IgD-negative memory B cell (primary cell): ENCODE measurements at regions not wholly inside any gene's neighbourhood (a gene's known extent, or its start where the extent isn't known, plus 50 kb on each side); places are given as distances from the start of the nearest gene placed in this dataset.
"Not testable (repeated sequence)": the region's sequence is repeated elsewhere in the genome, so short reads cannot be mapped to it uniquely, and the experiment has no call there.

Experiments used
- H3K27ac Mint-ChIP-seq, 3 donors: one replicate each; pipeline ENCODE4 v1.8.0; 2020 to 2022; ENCODE audit warnings: mild to moderate bottlenecking in 3 of 3, mixed read lengths in 3 of 3, moderate library complexity in 1 of 3
- H3K27me3 Mint-ChIP-seq: one replicate; pipeline ENCODE4 v1.8.0; 2021; ENCODE audit warnings: mixed read lengths
- H3K36me3 Mint-ChIP-seq: one replicate; pipeline ENCODE4 v1.8.0; 2020; ENCODE audit warnings: mild to moderate bottlenecking, mixed read lengths
- H3K4me1 Mint-ChIP-seq, 3 donors: one replicate each; pipeline ENCODE4 v1.8.0; 2020 to 2022; ENCODE audit warnings: mixed read lengths in 3 of 3, mild to moderate bottlenecking in 1 of 3
- H3K4me3 Mint-ChIP-seq, 4 donors: one replicate each; pipeline ENCODE4 v1.8.0; 2020 to 2022; ENCODE audit warnings: mild to moderate bottlenecking in 4 of 4, mixed read lengths in 4 of 4, moderate library complexity in 3 of 4
- H3K9me3 Mint-ChIP-seq, 3 donors: one replicate each; pipeline ENCODE4 v1.8.0; 2020 to 2021; ENCODE audit warnings: mixed read lengths in 3 of 3, mild to moderate bottlenecking in 1 of 3

DNA sequence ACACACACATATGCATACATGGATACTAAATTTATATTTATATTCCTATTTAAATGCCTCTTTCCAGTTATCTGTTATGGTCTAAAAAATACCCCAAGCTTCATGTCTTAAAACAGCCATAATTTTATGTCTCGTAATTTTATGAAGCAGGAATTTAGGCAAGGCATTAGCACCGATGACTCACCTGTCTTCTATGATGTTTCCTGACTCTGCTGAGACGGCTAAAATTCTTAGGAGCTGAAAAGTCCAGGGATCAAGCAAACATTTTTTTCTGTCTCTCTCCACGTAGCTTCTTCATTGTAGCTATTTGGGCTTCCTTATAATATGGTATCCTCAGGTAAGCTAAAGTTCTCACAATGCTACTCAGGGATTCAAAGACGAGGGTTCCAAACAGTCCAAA lies 930.3 kb downstream of the STIM2 start:
- Mint-ChIP-seq H3K9me3 (peaks cover 0 to 6% (median 5%) of the 10 kb centered on the region in 3 donors), H3K4me3 (no peak overlapping the region), H3K27ac (no peak overlapping the region), H3K27me3 (no peaks in the 10 kb centered on the region), H3K4me1 (no peaks in the 10 kb centered on the region), H3K36me3 (no peaks in the 10 kb centered on the region)

DNA sequence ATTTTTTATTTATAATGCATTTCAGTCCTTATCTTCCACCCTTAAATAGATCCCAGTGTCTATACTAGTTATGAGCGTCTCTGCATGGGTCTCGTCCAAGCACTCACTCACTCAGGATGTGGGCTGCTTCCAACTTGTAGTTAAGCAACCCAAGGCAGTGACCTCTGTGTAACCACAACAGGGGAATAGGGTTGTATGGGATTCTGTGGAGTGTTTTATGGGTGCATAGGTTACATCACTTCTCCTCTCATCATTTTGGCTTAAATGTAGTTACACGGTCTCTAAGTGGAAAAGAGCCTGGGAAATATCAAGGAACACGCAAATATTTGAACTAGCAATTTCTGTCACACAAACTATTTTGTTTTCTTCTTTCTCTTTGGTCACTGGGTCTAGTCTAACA lies 931.0 kb downstream of the STIM2 start:
- Mint-ChIP-seq H3K36me3 (no peaks in the 10 kb centered on the region), H3K27me3 (no peaks in the 10 kb centered on the region), H3K27ac (no peak overlapping the region), H3K4me3 (no peak overlapping the region), H3K4me1 (no peaks in the 10 kb centered on the region), H3K9me3 (peaks cover 2 to 9% (median 6%) of the 10 kb centered on the region in 3 donors)

DNA sequence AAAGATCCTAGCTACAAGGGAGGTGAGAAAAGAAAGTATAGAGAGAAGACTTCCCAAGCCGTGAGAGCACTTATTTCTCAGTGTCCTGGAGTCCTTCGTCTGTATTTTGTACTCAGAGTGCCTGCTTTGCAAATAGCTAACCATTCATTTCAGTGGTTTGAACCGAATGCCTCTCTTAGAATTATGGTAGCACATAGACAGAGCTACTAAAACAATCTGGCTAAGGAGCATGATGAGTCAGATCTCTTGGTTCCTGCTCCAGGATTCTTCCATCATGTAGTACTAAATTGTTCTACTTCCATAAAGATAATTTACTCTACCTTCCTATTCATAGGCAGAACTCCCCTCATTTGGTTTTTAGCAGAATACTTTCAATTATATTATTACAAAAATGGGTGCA lies 946.6 kb downstream of the STIM2 start:
- no peak overlapping the region for H3K4me3 Mint-ChIP-seq
- H3K4me1 Mint-ChIP-seq = no peaks in the 10 kb centered on the region
- H3K27ac Mint-ChIP-seq = no peak overlapping the region
- H3K36me3 Mint-ChIP-seq = no peaks in the 10 kb centered on the region
- H3K27me3 Mint-ChIP-seq = no peaks in the 10 kb centered on the region
- H3K9me3 Mint-ChIP-seq = peaks cover 0 to 4% (median 0%) of the 10 kb centered on the region in 3 donors

DNA sequence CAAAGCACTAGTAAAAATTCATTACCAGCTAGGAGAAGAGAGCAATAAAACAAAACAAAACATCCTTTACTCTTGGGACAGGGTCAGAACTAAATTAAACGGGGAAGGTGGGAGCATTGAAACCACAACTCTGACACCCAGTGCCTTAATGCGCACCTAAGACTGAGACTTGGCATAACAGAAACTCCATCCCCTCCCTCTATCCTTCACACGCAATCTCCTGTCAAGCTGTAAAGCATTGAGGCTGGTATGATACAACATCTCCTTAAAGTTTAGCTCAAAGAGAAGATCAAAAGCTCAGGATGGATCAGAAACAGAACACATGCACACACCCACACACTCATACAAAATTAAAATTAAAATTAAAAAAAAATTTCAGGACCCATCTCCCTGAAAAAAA lies 951.3 kb downstream of the STIM2 start:
- H3K4me3 Mint-ChIP-seq = no peak overlapping the region
- H3K36me3 Mint-ChIP-seq = no peaks in the 10 kb centered on the region
- peaks cover 2 to 8% (median 4%) of the 10 kb centered on the region in 3 donors for H3K9me3 Mint-ChIP-seq
- no peaks in the 10 kb centered on the region for H3K27me3 Mint-ChIP-seq
- no peaks in the 10 kb centered on the region for H3K4me1 Mint-ChIP-seq
- no peak overlapping the region for H3K27ac Mint-ChIP-seq

DNA sequence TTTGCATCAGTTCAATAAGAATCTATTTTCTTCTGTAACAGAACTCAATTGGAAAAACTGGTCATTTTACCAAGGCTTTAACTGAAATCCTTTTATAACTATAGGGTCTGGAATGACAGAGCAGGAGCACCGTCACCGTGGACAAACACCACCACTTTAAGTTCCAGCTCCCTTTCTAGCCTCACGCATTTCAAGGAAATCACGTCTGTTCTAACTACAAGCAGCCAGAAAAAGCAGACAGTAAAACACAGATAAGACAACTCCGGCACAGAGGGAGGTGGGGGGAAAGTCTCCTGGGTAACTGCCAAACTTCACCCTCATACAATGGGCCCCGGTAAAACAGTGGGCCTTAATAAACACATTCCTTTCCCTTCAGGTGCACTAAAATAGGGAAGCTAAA lies 952.6 kb downstream of the STIM2 start:
- not testable (repeated sequence) for H3K4me1 Mint-ChIP-seq, H3K4me3 Mint-ChIP-seq, H3K27ac Mint-ChIP-seq, H3K9me3 Mint-ChIP-seq, H3K36me3 Mint-ChIP-seq, H3K27me3 Mint-ChIP-seq

DNA sequence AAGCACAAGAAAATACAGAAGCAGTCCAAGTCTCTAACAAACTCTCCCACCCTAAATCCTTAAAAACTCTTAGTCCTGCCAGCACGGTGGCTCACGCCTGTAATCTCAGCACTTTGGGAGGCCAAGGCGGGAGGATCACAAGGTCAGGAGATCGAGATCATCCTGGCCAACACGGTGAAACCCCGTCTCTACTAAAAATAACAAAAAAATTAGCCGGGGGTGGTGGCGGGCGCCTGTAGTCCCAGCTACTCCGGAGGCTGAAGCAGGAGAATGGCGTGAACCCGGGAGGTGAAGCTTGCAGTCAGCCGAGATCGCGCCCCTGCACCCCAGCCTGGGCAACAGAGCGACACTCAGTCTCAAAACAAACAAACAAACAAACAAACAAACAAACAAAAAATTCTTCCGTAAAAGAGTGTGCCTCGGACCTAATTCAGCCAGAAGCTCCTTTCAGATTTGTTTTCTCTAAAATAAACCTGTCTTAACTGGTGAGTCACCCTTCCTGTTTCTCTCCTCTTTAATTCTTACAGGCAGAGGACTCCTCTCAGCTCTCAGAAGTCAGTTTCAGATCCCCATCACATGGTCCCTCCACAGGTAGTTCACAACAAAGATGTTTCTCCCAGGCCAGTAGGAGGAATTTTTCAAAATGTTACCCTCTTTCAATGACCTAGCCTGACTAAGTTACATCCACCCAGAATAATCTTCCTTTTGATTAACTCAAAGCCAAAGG lies 953.2 kb downstream of the STIM2 start:
- H3K9me3 Mint-ChIP-seq = peaks cover 2 to 11% (median 5%) of the 10 kb centered on the region in 3 donors
- not testable (repeated sequence) for H3K36me3 Mint-ChIP-seq, H3K27ac Mint-ChIP-seq, H3K4me1 Mint-ChIP-seq, H3K27me3 Mint-ChIP-seq, H3K4me3 Mint-ChIP-seq

DNA sequence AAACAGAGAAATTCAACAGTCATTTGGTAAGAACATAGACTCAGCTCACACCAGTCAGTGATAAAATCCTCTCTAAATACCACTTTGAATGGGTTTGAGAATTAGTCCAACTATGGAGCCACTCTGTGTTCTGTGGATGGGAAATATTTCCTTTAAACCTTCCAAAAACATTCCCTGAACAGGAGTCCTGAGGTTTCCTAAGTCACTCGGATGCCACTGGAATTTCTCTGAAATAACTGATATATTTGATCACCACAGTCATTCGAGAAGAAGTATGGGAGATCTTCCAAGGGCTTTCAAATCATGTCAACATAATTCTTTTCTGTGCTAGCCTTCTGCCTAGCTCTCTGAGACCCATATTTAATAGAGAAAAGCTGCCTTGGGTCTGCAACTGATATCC lies 958.6 kb downstream of the STIM2 start:
- Mint-ChIP-seq H3K4me3 (no peak overlapping the region), H3K27me3 (no peaks in the 10 kb centered on the region), H3K36me3 (no peaks in the 10 kb centered on the region), H3K4me1 (no peaks in the 10 kb centered on the region), H3K9me3 (peaks cover 2 to 9% (median 7%) of the 10 kb centered on the region in 3 donors), H3K27ac (no peak overlapping the region)

DNA sequence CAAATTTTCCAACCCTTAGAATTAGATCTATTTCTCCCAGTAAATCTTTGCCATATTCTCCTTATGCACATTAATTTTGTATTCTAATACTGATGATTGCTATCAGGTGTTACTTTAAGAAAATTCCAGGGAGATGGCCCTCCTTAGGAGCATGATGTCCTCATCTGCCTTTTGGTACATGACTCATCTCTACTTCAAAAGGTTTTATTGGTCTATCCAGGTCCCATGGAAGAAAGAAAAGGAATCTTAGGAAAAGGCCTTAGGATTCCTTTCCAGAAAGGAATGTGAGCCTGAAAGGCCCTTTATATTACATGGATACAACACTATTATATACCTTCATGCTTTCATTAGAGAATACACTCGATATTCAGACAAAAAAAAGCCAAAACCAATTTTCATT lies 968.2 kb downstream of the STIM2 start:
- Mint-ChIP-seq H3K4me1 (no peaks in the 10 kb centered on the region), H3K9me3 (peaks cover 0 to 3% (median 2%) of the 10 kb centered on the region in 3 donors), H3K27ac (no peak overlapping the region), H3K27me3 (no peaks in the 10 kb centered on the region), H3K36me3 (no peaks in the 10 kb centered on the region), H3K4me3 (no peak overlapping the region)

DNA sequence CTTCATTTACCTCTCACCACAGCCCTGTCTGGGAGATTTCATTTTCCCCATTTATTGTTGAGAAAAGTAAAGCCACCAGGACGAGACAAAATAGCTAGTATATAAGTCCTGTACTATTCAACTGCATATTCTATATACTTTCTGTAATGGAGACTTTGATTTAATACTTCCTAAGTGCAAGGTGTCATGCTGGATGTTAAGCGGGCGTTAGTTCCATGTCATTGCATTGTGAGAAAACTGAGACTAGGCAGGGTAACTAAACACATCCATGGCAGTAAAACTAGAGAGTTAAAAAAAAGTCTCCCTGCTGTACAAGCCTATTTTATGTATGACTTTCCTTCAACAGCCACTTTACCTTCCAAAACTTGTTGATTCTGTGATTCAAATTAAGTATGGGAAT lies 969.6 kb downstream of the STIM2 start:
- Mint-ChIP-seq H3K36me3 (no peaks in the 10 kb centered on the region), H3K9me3 (peaks cover 0 to 3% (median 0%) of the 10 kb centered on the region in 3 donors), H3K4me1 (no peaks in the 10 kb centered on the region), H3K4me3 (no peak overlapping the region), H3K27me3 (no peaks in the 10 kb centered on the region), H3K27ac (no peak overlapping the region)

DNA sequence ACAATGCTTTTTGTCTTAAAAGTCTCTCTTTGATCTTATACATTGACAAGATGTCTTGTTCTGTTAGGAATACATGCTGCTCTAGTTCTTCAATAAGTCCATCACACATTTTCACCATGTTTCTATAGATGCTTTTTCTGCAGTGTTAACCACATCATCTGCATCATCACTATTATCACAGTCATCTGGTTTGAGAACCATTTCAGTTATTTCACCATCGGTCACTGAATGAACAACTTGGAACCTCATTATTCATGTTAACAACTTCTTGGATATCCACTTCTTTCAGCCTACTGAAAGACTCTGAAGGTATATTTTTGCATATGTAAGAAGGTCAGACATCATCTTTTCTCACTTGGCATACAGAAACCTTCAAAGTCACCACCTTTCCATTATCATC lies 975.2 kb downstream of the STIM2 start:
- H3K27ac Mint-ChIP-seq = no peak overlapping the region
- no peaks in the 10 kb centered on the region for H3K36me3 Mint-ChIP-seq
- H3K27me3 Mint-ChIP-seq = no peaks in the 10 kb centered on the region

DNA sequence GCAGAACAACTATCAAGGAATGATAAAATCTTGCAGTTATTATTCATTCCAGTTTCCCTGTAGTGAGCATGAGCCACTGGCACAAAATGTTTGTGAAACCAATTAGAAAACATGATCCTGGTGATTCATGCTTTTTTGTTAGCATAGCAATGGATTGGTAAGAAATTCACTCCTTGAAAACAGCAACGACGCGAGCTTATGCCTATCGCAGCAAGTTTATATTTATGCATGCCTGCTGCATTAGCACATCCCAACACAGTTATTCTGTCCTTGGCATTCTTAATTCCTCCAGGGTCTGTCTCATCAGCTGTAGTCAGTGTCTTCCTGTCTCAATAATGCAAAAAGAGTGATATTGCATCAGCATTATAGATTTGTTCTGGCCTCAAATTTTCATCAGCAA lies 975.9 kb downstream of the STIM2 start:
- H3K4me3 Mint-ChIP-seq = no peak overlapping the region
- H3K9me3 Mint-ChIP-seq = peaks cover 0 to 11% (median 2%) of the 10 kb centered on the region in 3 donors
- H3K4me1 Mint-ChIP-seq = no peaks in the 10 kb centered on the region
- no peak overlapping the region for H3K27ac Mint-ChIP-seq
- no peaks in the 10 kb centered on the region for H3K36me3 Mint-ChIP-seq
- H3K27me3 Mint-ChIP-seq = no peaks in the 10 kb centered on the region

More for the DNA sequence above, 975.2 kb downstream of the STIM2 start:
- Mint-ChIP-seq H3K4me1 (no peaks in the 10 kb centered on the region), H3K9me3 (peaks cover 0 to 7% (median 2%) of the 10 kb centered on the region in 3 donors), H3K4me3 (no peak overlapping the region)

DNA sequence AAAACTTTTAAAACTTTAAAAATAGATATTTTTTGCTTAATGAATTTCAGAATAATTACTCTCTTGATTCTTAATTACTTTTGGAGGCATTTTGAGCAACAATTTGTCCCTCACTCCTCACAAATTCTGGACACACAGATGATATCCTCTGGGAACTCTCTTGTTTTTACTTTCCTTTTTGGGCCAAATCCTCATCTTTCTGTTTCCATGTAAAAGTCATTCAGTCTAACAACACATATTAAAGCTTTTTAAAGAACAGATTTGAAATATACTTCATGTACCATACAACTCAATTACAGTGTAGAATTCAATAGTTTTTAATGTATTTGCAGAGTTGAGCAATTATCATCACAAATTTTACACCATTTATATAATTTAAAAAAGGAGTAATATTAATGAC lies 983.1 kb downstream of the STIM2 start:
- H3K27me3 Mint-ChIP-seq = no peaks in the 10 kb centered on the region
- no peaks in the 10 kb centered on the region for H3K4me1 Mint-ChIP-seq
- H3K27ac Mint-ChIP-seq = no peak overlapping the region
- no peak overlapping the region for H3K4me3 Mint-ChIP-seq
- H3K9me3 Mint-ChIP-seq = peaks cover 0 to 7% (median 4%) of the 10 kb centered on the region in 3 donors
- H3K36me3 Mint-ChIP-seq = no peaks in the 10 kb centered on the region

DNA sequence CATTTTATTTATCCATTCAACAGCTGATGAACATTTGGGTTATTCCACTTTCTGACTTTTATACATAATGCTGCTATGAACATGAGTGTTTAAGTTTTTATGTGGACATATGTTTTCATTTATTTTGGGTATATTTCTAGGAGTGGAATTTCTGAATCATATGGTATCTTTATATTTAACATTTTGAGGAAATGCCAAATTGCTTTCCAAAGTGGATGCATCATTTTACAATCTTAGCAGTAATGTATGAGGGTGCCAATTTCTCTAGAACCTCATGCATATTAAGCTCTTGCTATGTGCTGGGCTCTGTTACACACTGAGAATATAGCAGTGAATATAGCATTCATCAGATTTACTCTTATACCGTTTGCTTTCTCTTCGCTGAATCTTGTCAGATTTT lies 983.7 kb downstream of the STIM2 start:
- H3K27me3 Mint-ChIP-seq = no peaks in the 10 kb centered on the region
- no peaks in the 10 kb centered on the region for H3K4me1 Mint-ChIP-seq
- H3K36me3 Mint-ChIP-seq = no peaks in the 10 kb centered on the region
- H3K9me3 Mint-ChIP-seq = peaks cover 0 to 7% (median 4%) of the 10 kb centered on the region in 3 donors
- H3K4me3 Mint-ChIP-seq = no peak overlapping the region
- H3K27ac Mint-ChIP-seq = no peak overlapping the region

DNA sequence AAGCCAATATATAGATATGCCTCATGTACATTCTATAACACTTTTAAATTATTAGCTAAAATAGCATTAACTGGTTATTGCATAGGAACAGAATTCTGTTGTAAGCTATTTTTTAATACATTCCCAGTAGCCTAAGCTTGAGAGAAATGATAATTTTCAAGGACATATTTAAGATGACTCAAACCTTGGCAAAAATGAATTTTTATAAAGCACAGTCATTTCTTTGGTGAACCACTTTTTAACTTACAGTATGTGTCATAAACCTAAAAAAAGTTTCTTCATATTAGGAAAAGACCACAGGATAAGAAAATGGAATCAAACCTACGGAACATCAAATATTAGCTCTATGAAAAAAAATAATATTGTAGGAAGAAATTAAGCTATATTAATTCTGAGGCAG lies 986.3 kb downstream of the STIM2 start:
- H3K9me3 Mint-ChIP-seq = peaks cover 0 to 4% (median 0%) of the 10 kb centered on the region in 3 donors
- H3K36me3 Mint-ChIP-seq = no peaks in the 10 kb centered on the region
- H3K27ac Mint-ChIP-seq = no peak overlapping the region
- H3K4me3 Mint-ChIP-seq = no peak overlapping the region
- H3K4me1 Mint-ChIP-seq = no peaks in the 10 kb centered on the region
- H3K27me3 Mint-ChIP-seq = no peaks in the 10 kb centered on the region

DNA sequence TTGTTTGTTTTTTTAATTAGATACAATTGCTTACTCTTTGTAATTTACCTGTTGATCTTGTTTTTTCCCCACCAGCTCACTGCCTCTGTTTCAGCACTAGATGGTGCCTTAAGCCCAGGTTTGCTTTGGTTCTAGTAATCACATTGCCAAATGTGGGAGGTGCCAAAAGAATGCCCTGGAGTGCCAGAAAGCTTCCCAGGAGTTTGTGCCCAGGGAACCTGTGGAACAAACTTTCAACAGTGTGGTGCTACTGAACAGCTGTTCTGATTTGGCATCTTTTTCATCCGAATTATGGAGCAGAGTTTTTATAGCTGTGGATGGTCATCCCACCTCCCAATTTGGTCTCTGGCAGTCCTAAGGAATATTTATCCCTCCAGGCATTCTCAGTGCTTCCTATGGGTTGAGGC lies 1000.7 kb downstream of the STIM2 start:
- Mint-ChIP-seq H3K27me3 (no peaks in the 10 kb centered on the region), H3K4me1 (no peaks in the 10 kb centered on the region), H3K36me3 (no peaks in the 10 kb centered on the region), H3K9me3 (peaks cover 0 to 4% (median 0%) of the 10 kb centered on the region in 3 donors), H3K4me3 (no peak overlapping the region), H3K27ac (no peak overlapping the region)

DNA sequence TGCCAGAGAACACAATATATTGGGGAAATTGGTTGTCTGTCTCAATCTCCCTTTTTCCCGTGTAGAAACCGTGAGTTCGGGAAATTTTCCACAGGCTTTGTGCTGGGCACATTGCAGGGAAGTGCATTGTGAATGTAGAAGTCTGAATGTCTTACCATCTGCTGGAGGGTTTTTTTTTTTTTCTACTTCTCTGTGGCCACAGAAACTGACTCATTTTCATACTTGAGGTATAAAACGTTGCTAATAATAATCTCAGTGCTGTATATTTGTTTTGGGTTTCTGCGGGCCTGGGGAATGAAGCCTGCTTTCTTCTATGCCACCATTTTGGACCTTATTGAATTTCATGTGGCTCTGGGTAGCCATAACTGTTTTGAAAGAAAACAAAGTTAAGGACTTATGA lies 1001.2 kb downstream of the STIM2 start:
- Mint-ChIP-seq H3K27ac (no peak overlapping the region), H3K4me3 (no peak overlapping the region), H3K9me3 (peaks cover 0 to 4% (median 0%) of the 10 kb centered on the region in 3 donors), H3K27me3 (no peaks in the 10 kb centered on the region), H3K36me3 (no peaks in the 10 kb centered on the region), H3K4me1 (no peaks in the 10 kb centered on the region)
